ENCODE measurements at regions not wholly inside any gene's neighbourhood (a gene's known extent, or its start where the extent isn't known, plus 50 kb on each side); places are given as distances from the start of the nearest gene placed in this dataset.

DNA sequence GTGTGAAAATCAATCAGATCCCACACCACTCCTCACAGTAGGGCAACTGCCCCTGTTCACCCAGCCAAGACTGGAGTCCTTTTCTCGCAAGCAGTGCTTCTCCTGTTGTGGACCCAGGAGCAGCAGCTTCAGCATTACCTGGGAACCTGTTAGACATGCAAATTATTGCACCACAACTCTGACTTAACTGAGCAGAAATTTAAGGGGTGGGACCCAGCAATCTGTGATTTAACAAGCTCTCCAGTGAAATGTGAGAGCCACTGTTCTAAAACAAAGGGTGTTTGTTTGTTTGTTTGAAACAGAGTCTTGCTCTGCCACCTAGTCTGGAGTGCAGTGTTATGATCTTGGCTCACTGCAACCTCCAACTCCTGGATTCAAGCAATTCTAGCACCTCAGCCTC, 591.4 kb downstream of the SOX6 start:
- no peak overlapping the region for H3K27ac ChIP-seq
- intact Hi-C loops (cut with DNase I), result no loop called here
- 96 to 100% (median 100%) methylated on average over 1 of the region's 1 CpG for WGBS, 4 donors
- H3K4me1 ChIP-seq (replicated peaks in 1 of 2), result peaks cover 9 to 15% of the 10 kb centered on the region in 2 donors
- H3K36me3 ChIP-seq (replicated peaks in 1 of 2), result no peaks in the 10 kb centered on the region
- no peak overlapping the region for H3K4me3 ChIP-seq
- no peaks in the 10 kb centered on the region for H3K27me3 ChIP-seq
- no peak for TF ChIP-seq POLR2A (IDR thresholded peaks at IDR 0.05)
- TF ChIP-seq, protein P1, sequence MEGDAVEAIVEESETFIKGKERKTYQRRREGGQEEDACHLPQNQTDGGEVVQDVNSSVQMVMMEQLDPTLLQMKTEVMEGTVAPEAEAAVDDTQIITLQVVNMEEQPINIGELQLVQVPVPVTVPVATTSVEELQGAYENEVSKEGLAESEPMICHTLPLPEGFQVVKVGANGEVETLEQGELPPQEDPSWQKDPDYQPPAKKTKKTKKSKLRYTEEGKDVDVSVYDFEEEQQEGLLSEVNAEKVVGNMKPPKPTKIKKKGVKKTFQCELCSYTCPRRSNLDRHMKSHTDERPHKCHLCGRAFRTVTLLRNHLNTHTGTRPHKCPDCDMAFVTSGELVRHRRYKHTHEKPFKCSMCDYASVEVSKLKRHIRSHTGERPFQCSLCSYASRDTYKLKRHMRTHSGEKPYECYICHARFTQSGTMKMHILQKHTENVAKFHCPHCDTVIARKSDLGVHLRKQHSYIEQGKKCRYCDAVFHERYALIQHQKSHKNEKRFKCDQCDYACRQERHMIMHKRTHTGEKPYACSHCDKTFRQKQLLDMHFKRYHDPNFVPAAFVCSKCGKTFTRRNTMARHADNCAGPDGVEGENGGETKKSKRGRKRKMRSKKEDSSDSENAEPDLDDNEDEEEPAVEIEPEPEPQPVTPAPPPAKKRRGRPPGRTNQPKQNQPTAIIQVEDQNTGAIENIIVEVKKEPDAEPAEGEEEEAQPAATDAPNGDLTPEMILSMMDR (IDR thresholded peaks at IDR 0.05), result no peak
- DNase-seq, result no peak
- H3K9me3 ChIP-seq (replicated peaks in 1 of 3), result no peaks in the 10 kb centered on the region

DNA sequence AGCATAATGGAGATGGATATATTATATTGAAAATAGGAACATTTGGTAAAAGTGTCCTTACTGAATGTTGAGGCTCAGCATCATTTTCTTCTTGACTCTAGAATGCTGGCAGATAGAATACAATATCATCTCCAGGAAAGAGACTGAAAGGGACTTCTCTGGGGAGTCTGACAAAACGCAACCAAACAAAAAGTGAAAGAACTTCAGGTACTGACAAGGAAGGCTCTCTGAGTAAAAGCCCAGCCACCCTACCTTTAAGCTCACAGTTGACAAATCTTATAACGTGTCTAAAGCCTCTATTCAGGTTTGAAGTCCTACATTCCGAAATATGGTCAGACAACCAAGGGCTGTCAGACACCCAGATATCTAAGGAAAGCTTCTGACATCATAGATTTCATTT, 590.8 kb downstream of the SOX6 start:
- no peak for DNase-seq
- 88 to 93% (median 91%) methylated on average over 3 of the region's 3 CpGs for WGBS, 4 donors
- no peaks in the 10 kb centered on the region for H3K27me3 ChIP-seq
- intact Hi-C loops (cut with DNase I), result no loop called here
- no peaks in the 10 kb centered on the region for H3K9me3 ChIP-seq (replicated peaks in 1 of 3)
- TF ChIP-seq POLR2A (IDR thresholded peaks at IDR 0.05), result no peak
- TF ChIP-seq, protein P1 (IDR thresholded peaks at IDR 0.05), result no peak
- H3K27ac ChIP-seq, result no peak overlapping the region
- no peak overlapping the region for H3K4me3 ChIP-seq
- H3K36me3 ChIP-seq (replicated peaks in 1 of 2), result no peaks in the 10 kb centered on the region
- peaks cover 9 to 15% of the 10 kb centered on the region in 2 donors for H3K4me1 ChIP-seq (replicated peaks in 1 of 2)

DNA sequence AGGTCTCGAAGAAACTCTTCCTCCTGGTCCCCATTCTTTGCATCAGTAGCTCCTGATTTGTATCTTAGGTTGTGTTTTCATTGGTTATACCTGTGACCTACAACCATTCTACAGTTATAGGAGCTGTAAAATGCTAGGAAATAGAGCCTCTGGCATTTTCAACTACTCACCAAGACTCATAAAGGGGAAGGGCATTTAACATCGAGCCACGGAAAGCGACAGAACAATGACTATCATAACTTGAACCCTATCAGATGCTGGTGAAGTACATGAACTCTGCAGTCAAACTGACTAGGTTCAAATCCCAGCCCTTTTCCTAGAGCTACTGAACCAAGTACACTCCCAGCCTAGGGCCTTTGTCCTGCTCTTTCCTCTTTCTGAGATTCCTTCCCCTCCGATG, 588.0 kb downstream of the SOX6 start:
- peaks cover 9 to 15% of the 10 kb centered on the region in 2 donors for H3K4me1 ChIP-seq (replicated peaks in 1 of 2)
- TF ChIP-seq, protein P1 (IDR thresholded peaks at IDR 0.05), result no peak
- TF ChIP-seq POLR2A (IDR thresholded peaks at IDR 0.05), result no peak
- H3K9me3 ChIP-seq (replicated peaks in 1 of 3), result no peaks in the 10 kb centered on the region
- no peak for DNase-seq
- no peak overlapping the region for H3K27ac ChIP-seq
- WGBS, 4 donors, result 94 to 99% (median 98%) methylated on average over 5 of the region's 5 CpGs
- H3K36me3 ChIP-seq (replicated peaks in 1 of 2), result no peaks in the 10 kb centered on the region
- H3K4me3 ChIP-seq, result no peak overlapping the region
- H3K27me3 ChIP-seq, result no peaks in the 10 kb centered on the region
- intact Hi-C loops (cut with DNase I), result no loop called here

DNA sequence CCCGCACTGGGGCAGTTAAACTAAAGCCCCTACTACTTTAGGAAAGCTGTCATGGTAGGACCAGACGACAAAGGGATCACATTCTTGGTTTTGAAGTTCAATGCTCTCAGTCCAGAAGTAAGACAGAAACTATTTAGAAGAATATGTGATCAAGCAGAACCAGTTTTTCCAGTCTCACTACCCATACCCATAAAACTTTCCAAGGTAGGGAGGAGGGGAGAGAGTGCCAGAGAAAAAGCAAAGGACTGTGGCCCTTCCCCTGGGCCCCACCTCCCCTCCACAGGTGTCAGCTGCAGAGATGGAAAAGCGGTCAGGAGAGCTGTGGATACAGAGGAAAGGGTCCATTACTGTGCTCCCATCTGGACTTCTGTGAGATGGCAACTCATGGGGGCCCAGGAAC, 587.1 kb downstream of the SOX6 start:
- DNase-seq, result no peak
- no peak overlapping the region for H3K4me3 ChIP-seq
- H3K27ac ChIP-seq, result no peak overlapping the region
- TF ChIP-seq, protein P1 (IDR thresholded peaks at IDR 0.05), result no peak
- TF ChIP-seq POLR2A (IDR thresholded peaks at IDR 0.05), result no peak
- no peaks in the 10 kb centered on the region for H3K9me3 ChIP-seq (replicated peaks in 1 of 3)
- H3K4me1 ChIP-seq (replicated peaks in 1 of 2), result peaks cover 9 to 16% of the 10 kb centered on the region in 2 donors
- H3K27me3 ChIP-seq, result no peaks in the 10 kb centered on the region
- intact Hi-C loops (cut with DNase I), result no loop called here
- no peaks in the 10 kb centered on the region for H3K36me3 ChIP-seq (replicated peaks in 1 of 2)
- WGBS, 4 donors, result 91 to 98% (median 96%) methylated on average over 3 of the region's 3 CpGs
